ENCODE measurements at regions not wholly inside any gene's neighbourhood (a gene's known extent, or its start where the extent isn't known, plus 50 kb on each side); places are given as distances from the start of the nearest gene placed in this dataset.
A peak's percentile ranks its signal among the peaks of the same experiment; 100 is the strongest.
"Not testable (repeated sequence)": the region's sequence is repeated elsewhere in the genome, so short reads cannot be mapped to it uniquely, and the experiment has no call there.

DNA sequence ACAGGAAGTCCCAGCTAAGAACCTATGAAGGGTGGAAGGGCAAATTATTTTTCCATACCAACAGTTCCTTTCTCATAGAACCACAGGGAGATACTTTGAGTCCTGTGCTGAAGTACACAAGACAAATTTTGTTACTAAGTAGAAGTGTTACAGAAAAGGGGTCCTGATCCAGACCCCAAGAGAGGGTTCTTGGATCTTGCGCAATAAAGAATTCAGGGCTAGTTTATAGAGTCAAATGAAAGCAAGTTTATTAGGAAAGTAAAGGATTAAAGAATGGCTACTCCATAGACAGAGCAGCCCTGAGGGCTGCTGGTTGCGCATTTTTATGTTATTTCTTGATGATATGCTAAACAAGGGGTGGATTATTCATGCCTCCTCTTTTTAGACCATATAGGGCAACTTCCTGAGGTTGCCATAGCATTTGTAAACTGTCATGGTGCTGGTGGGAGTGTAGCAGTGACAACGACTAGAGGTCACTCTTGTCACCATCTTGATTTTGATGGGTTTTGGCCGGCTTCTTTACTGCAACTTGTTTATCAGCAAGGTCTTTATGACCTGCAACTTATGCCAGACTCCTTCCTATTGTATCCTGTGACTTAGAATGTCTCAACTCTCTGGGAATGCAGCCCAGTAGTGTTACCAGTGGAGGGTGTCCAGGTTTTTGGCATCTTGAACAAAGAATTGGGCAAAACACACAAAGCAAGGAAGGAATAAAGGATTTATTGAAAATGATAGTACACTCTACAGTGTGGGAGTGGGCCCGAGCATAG is 409.4 kb downstream of the SH2D4B start:
- DNase-seq (ENCODE audit: low read depth): no peak

DNA sequence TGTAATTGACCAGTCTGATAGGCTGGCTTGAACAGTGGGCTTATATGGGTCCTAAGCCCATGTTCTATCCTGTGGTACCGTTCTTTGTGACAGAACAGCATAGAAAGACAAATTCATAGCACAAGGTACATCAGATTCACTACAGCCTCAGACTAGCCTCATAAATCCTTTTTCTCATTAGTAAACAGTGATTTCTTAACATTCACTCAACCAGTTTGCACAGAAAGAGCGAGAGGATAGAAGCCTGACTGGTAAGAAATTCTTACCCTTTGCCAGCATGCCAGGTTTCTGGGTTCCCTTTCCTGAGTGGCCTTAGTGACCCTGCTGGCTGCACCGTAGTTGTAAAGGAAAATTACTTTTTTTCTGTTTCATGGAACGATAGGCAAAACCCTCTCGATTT is 412.1 kb downstream of the SH2D4B start:
- DNase-seq (ENCODE audit: low read depth): no peak

DNA sequence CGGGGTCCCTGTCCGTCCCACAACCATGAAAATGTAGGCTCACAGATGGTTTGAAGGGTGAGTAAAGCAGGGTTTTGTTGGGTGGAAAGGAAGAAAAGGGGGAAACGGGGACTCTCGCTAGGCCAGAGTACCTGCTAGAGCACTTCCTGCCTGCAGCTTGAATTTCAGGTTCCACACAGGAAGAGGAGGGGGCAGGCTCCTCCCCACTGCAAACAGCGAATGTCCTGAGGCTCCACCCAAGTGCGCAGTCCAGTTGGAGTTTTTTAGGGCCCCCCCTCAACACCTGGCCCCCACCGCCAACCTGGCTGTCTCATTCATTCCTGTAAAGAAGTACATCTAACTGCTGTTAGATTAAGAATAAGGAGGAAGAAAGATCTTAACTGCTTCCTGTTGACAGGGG is 414.7 kb downstream of the SH2D4B start:
- DNase-seq (ENCODE audit: low read depth): no peak

DNA sequence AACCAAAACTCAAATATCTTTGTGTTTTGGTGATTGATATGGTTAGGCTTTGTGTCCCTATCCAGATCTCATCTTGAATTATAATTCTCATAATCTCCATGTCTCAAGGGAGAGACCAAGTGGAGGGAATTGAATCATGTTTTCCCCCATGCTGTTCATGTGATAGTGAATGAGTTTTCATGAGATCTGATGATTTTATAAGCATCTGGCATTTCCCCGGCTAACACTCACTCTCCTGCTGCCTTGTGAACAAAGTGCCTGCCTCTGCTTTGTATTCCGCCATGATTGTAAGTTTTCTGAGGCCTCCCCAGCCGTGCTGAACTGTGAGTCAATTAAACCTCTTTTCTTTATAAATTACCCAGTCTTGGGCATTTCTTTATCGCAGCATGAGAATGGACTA is 419.5 kb downstream of the SH2D4B start:
- no peak for DNase-seq (ENCODE audit: low read depth)

DNA sequence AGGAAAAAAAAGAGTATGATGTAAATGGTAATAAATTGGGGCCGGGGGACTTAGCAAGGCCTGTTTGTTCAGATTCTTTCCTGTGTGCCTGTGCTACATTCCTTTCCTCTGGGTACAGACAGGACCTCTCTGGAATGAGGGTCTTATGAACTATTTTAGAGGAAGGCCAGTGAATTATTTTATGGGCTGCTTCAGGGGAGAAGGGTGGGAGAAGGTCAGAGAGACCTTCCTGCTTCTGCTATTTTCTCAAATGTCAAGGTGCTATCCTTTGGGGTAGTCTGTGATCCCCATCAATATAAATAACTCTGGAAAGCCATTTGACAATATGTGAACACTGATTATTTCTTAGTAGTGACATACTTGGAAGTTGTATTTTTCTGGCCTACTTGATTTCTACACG is 426.5 kb downstream of the SH2D4B start:
- no peak for DNase-seq (ENCODE audit: low read depth)

DNA sequence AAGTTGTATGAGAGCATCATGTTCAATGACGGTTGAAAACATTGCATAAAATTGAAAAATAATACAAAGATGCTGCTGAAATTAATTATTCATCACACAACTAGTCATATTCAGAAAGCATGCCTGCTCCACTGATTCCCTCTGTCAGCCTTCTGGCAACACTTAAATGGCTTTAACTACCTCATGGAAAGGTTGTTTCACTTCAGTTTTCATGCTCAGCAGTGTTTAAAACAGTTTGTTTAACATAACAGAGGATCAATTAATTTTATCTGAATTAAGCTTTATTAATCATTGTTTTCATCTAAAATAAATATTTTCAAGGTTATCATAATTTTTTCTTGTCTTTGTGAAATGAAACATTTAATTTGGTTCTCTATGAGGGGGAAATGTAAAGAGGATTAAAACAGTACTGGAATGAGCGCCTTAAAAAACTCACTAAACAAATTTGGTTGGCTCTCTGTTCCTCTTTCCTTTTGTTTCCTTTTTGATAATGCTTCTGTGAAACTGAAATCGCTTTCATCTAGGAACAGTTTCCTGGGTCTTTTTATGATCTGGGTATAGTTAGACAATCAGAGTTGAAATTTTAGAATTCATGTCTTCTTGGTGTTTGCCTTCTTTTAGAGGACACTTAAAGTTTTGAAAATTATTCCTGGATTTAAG is 427.4 kb downstream of the SH2D4B start:
- no peak for DNase-seq (ENCODE audit: low read depth)

DNA sequence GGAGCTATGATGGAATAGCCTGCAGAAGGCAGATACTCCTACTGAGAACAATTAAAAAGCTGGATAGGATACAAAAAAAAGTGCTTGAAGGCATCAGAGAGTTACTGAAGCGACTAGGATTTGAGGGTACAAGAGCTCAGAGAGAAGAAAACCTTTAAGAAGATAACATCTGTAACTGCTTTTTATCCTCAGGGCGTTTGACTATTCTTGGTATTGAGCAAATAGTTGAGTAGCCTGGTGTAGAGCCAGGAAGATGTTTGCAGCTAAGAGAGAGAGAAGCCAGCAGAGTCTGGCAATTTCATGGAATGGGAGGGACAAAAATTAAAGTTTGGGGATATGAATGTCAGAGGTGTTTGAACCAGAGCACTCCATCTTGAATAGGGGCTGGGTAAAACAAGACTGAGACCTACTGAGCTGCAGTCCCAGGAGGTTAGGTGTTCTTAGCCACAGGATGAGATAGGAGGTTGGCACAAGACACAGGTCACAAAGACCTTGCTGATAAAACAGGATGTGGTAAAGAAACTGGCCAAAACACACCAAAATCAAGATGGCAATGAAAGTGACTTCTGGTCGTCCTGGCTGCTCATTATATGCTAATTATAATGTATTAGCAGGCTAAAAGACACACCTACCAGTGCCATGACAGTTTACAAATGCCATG is 428.8 kb downstream of the SH2D4B start:
- no peak for DNase-seq (ENCODE audit: low read depth)

DNA sequence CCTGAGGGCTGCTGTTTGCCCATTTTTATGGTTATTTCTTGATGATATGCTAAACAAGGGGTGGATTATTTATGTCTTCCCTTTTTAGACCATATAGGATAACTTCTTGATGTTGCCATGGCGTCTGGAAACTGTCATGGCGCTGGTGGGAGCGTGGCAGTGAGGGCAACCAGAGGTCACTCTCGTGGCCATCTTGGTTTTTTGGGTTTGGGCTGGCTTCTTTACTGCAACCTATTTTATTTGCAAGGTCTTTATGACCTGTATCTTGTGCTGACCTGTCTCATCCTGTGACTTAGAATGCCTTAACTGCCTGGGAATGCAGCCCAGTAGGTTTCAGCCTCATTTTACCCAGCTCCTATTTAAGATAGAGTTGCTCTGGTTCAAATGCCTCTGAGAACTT is 429.7 kb downstream of the SH2D4B start:
- not testable (repeated sequence) for DNase-seq (ENCODE audit: low read depth)

DNA sequence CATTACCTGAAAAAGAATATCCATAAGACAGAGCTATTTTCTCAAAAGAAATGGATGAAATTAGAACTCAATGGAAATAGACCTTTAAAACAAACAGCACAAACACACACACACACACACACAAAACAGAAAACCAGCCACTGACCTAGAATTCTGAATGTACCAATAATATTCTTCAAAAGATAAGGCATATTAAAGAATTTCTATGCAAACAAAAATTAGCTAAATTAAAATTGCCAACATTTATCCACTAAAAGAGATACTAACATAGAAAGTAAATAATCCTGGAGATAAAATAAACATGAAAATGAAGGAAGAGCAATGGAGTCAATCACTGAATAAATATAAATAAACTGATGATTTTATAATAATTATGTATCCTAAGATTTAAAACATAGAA is 431.2 kb downstream of the SH2D4B start:
- no peak for DNase-seq (ENCODE audit: low read depth)

DNA sequence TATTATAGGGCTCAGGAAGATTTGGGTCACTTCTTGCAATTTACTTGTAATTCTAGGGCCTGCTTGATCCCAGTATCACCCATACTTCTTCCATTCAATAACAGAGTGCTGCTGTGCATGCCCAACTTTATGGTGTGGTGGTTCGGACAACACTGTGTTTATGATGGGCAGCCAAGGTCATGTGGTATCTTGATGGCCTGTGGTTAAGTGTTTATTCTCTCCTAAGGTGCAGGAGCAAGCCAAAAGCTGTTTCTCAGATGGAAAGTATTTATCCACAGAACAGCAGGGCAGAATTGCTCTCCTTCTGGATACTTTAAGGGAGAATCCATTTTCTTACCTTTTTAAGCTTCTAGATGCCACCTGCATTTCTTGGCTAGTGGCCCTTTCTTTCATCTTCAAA is 433.8 kb downstream of the SH2D4B start:
- no peak for DNase-seq (ENCODE audit: low read depth)

DNA sequence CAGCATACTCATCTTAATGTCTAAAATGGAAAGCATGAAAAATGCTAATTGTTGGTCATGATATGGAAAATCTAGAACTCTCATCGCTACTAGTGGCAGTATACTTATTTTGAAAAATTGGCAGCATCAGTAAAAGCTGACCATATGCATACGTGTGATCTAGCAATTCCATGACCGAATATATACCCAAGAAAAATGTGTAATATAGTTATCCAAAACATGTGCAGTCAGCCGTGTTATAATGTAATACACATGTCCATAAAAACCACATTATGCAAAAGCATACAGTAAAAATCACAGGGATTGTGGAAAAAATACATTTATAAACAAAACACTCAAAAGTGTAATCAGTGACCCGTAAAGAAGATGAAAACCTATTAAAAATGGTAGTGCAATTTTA is 439.0 kb downstream of the SH2D4B start:
- no peak for DNase-seq (ENCODE audit: low read depth)

DNA sequence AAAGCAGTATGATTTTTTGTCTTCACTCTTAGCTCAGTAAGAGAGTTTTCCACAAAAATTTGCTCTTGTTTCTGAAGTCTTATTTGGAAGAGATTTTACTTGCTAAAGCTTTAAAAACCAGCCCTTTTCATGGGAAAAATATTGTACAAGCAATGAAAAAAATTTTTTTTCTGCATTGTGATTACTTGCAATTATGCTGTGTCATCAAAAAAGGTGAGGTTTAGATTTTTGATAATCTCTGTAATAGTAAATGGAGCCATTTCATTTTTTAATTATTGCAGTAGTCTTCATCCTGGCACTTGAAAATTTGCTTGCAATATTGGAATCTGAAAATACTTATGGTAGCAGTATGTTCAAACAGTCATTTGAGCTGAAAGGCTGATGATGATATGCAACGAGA is 447.4 kb downstream of the SH2D4B start:
- DNase-seq (ENCODE audit: low read depth): no peak

DNA sequence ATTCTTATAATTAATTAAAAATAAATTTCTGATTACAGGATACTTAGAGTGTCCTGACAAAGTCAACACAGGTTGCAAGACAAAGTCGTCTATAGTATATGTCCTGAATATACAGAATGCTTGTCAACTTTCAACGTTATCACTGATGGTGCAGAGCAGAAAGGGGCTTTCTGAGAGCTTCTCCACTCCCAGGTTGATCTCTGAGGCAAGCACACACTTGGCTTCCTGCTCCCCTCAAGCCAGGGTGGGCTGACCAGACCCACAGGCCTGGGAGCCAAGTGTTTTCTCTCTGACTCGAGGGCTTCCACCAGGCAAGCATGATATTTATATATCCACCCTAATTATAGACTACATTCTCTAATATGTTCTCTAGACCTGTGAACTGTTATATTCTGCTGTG is 448.9 kb downstream of the SH2D4B start:
- no peak for DNase-seq (ENCODE audit: low read depth)

DNA sequence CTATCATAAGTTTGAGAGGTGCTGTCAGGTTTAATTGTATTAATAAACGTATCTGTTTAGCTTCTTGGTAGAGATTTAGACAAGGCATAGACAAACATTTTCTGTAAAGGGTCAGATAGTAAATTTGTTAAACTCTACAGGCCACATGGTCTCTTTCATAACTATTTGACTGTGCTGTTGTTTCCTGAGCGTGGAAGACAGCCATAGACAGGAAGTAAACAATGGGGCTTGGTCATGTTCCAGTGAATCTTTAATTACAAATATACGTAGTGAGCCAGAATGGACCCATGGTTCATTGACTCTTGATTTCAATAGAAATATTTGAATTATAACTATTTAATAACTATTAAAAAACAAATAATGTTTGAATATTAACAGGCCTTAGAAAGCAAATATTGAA is 451.1 kb downstream of the SH2D4B start:
- no peak for DNase-seq (ENCODE audit: low read depth)

DNA sequence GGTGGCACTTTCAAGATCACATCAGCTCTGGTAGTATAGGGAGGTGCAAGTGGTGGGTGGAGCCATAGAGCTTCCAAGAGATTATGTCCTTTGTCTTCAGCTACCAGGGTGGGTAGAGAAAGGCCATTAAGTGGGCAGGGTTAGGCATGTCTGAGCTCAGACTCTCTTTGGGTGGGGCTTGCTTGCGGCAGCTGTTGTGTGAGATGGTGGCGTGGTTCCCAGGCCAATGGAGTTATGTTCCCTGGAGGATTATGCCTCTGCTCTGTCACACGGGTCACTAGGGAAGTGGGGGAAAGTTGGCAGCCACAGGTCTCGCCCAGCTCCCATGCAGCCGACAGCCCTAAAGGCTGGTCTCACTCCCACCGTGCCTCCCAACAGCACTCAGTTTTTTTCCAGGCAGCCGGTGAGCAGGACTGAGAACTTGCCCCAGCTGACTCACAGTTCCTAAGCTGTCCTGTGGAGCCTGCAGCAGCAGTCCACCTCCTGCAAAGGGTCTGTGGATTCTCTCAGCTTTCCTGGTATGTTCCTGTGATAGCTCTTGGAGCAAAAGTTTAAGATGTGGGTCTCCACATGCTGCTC is 459.0 kb downstream of the SH2D4B start:
- DNase-seq (ENCODE audit: low read depth): no peak

DNA sequence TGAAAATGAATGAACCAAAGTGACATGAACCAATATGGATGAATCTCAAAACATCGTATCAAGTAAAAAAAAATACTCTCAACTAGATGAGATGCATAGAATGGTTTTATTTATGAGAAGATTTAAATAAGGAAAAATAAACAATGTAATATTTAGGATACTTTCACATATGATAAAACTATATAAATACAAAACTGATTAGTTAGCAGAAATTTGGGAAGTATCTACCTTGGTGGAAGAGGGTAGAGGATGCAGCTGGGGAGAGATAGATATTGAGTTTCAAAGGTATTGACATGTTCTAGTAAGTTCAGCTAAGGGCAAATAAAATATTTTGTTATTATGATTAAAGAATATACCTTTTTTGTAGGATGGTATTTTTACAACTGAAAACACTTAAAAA is 463.1 kb downstream of the SH2D4B start:
- no peak for DNase-seq (ENCODE audit: low read depth)

DNA sequence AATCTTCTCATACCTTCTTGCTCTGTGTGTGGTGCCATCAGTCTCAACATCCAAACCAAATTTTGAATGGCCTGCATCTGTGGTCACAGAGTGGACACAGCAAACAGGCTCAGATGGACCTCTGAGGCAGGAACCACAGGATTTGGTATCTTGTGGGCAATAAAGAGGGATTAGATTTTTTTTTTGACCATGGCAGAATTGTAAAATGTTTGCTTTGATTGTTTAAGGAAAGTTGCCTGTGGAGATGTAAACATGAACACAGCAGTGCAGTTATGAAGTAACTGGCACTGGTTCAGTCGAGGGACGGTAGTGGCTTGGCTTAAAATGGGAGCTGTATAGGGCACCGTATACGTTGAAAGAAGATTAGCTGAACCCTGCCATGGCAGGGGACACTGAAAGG is 464.7 kb downstream of the SH2D4B start:
- DNase-seq (ENCODE audit: low read depth): no peak

DNA sequence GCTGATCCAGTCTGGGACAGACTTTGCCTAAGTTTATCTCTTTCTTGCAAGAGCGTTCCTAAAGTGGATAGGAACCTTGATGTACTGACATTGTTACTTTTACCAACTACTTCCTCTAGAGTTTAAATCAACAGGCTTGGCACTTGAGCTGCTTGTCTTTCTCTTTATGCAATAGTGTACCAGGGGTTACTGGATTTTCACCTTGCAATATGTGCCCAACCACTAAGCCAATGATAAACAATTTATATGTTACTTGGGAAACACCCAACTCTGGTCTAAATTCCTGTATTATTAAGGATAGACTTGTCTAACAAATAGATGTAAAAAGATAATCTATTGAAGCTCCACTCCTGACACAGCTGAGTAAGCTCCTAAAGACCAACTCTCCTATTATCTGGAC is 470.2 kb downstream of the SH2D4B start:
- no peak for DNase-seq (ENCODE audit: low read depth)

DNA sequence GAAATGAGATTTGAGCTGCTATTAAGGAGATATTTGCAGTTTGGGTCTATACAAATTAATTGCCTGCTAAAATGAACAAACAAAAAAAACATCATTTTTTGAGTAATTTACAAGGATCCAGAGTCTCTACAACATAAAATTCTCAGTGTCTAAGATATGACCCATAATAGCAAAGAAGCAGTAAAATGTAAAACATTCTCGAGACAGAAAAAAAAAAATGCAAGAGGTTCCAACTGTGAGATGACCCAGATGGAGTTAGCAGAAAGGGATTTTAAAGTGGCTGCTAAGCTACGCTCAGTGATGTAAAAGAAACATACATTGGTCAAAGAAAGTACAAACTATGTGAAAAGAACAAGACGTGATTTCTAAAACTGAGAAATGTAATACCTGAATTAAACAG is 471.0 kb downstream of the SH2D4B start:
- DNase-seq (ENCODE audit: low read depth): no peak

DNA sequence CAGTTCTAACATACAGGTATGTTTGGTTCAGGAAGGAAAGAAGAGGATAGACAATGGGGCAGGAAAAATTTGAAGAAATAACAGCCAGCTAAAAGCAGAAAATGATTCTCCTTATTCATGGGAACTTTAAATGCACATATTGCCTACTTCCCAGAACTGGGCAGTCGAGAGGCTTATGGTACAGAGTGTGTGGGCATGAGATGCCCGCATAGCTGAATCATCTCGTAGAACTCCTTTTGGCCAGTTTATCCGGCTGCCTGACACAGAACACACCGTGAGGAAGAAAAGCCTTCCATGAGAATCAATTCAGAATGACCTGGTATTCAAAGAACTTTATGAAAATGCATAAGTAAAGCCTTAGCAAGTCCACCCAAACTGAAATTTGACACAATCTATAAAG is 471.6 kb downstream of the SH2D4B start:
- DNase-seq (ENCODE audit: low read depth): no peak

DNA sequence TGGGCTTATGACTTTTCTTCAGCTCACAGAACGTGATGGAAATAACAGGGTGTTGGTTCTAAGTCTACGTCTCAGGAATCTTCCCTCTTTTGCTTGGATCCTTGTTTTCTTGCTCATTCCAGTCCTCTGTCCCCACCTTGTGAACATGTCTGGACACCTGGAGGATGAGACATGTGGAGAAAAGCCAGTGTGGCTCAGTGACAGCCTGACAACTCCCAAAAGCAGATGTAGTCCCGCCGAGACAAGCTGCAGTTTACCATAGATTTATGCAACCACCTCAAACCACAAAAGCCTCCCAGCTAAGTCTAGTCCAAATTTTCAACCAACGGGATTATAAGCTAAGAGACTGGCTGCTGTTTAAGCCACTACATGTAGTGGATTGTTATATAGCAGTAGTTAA is 476.1 kb downstream of the SH2D4B start:
- no peak for DNase-seq (ENCODE audit: low read depth)

DNA sequence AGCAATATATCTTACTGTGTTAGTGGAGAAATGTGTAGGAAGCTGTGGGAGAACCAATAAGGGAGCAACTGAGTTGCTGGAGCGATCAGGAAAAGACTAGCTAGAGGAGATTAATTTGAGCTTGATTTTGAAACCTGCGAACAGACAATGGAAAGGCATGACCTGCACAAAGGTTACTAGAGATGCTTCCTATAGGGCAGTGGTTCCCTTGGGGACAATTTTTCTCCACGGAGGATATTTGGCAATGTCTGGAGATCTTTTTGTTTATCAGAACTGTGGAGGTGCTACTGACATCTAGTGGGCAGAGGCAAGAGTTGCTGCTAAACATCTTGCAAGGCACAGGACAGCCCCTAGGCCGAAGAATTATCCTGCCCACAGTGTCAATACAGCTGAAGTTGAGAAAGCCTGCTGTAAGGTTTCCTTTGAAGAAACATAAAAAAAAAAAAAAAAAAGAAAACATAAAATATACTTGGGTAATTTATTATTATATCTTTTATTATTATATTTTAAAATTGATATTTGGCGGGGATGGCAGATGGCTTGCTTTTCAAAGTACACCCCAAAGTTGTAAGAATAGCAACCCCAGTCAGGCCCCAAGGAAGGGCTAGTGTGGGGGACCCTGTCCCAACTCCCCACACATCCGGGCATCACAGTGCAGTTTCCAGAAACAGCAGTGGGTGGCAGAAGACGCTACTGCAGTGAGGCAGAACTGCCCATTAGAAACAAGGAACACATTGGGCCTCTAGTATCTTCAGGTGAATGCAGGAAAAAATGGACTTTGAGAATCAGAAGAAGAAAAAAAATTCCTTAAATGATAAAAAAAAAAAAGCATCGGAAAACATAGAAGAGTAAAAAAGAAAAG is 481.6 kb downstream of the SH2D4B start:
- DNase-seq (ENCODE audit: low read depth): peak; percentile 3

Data from LHCN-M2 (cell line).